ENCODE measurements at regions not wholly inside any gene's neighbourhood (a gene's known extent, or its start where the extent isn't known, plus 50 kb on each side); places are given as distances from the start of the nearest gene placed in this dataset.

DNA sequence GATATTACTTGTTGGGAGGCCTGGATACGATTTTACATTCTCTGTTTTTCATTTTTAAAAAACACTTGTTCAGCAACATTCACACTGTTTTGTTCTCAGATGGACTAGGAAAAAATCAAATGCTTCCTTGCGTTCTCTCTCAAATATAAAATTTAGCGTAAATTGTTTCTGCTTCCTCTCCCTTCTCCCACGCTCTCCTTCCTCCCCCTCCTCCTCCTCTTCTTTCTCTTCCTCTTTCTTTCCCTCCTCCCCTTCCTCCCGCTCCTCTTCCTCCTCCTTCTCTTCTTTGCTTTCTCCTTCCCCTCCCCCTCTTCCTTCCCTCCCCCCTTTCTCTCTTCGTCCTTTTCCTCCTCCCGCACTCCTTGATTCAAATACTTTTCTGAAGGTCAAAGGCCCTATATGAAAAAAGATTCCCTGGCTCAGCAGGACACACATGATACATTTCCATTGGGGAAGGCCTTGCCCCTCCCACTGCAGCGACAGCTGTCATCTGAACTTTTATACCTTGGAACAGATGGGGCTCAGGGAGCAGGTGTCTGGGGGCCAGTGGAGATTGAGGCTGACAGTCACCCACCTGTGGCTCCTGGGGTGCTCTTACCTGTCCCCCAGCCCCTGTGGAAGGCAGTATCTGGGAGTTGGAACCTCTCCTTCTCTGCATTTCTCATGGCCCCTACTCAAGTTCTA, 99.4 kb upstream of the SDK2 start:
- TF ChIP-seq, protein P1, sequence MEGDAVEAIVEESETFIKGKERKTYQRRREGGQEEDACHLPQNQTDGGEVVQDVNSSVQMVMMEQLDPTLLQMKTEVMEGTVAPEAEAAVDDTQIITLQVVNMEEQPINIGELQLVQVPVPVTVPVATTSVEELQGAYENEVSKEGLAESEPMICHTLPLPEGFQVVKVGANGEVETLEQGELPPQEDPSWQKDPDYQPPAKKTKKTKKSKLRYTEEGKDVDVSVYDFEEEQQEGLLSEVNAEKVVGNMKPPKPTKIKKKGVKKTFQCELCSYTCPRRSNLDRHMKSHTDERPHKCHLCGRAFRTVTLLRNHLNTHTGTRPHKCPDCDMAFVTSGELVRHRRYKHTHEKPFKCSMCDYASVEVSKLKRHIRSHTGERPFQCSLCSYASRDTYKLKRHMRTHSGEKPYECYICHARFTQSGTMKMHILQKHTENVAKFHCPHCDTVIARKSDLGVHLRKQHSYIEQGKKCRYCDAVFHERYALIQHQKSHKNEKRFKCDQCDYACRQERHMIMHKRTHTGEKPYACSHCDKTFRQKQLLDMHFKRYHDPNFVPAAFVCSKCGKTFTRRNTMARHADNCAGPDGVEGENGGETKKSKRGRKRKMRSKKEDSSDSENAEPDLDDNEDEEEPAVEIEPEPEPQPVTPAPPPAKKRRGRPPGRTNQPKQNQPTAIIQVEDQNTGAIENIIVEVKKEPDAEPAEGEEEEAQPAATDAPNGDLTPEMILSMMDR (IDR thresholded peaks at IDR 0.05) = no peak
- TF ChIP-seq POLR2A (IDR thresholded peaks at IDR 0.05) = no peak
- TF ChIP-seq POLR2AphosphoS5 (IDR thresholded peaks at IDR 0.05) = no peak

All from prostate gland (tissue), 2 donors.